GM19395 (cell line): ENCODE measurements at regions not wholly inside any gene's neighbourhood (a gene's known extent, or its start where the extent isn't known, plus 50 kb on each side); places are given as distances from the start of the nearest gene placed in this dataset.
"Not testable (repeated sequence)": the region's sequence is repeated elsewhere in the genome, so short reads cannot be mapped to it uniquely, and the experiment has no call there.

Source experiments
- ATAC-seq: cut with Tn5 transposase; IDR thresholded peaks from one replicate; pipeline ENCODE4 v1.9.1; 2021; ENCODE audit warnings: mild to moderate bottlenecking, moderate library complexity; ENCODE audit not compliant: unreplicated experiment

DNA sequence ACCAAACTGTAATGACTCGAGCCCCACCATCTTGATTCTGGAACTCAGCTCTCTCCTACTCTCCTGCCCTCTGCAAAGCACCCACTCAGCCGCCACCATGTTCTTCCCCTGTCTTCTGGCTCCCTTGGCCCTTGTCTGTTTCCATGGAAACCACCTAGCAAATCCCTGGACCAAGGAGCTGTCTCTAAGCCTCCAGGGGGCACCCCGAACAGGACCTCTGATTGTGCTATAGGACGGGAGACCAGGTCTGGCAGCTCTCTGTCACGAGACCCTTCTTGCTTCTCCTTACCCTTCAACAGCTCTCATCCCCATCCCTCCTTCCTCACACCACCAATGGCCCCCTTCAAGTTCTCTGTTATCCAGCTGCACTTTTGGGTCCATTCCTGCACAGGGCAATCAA is 277.7 kb upstream of the ZNF507 start:
- no peak for ATAC-seq

GRCh38 chr19:32068793-32069192 is 276.6 kb upstream of the ZNF507 start:
- no peak for ATAC-seq

DNA sequence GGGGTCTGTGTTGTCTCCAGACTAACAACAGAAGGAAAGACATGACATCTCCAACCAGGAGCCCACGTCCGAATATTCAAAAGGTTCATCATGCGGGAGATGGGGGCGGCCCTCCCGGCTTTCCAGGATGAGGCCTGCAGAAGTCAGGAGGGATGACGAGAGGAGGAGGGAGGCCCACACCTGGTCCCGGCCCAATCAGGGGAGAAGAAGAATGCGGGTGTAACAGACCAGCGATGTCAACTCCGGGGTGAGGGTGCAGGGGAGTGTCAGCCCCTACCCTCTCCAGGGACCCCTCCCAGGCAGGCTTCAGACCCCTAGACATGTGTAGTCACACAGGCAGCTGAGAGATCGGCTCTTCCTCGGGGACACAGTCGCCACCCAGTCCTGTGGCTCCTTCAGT is 275.3 kb upstream of the ZNF507 start:
- ATAC-seq = no peak

- ATAC-seq = no peak
Observed at GRCh38 chr19:32082028-32082427, 263.4 kb upstream of the ZNF507 start.

DNA sequence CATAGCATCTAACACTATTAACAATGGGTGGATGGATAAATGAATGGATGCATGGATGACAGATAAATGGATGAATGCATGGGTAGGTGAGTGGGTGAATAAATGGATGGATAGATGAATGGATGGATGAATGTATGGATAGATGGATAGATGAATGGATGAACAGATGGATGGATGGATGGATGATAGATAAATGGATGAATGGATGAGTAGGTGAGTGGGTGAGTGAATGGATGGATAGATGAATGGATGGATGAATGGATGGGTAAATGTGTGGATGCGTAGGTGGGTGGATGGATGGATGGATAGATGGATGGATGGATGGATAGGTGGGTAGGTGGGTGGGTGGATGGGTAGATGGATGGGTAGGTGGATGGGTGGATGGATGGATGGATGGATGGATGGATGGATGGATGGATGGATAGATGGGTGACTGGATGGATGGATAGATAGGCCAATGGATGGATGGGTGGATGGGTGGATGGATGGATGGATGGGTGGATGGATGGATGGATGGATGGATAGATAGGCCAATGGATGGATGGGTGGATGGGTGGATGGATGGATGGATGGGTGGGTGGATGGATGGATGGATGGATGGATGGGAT is 260.6 kb upstream of the ZNF507 start:
- ATAC-seq = not testable (repeated sequence)

DNA sequence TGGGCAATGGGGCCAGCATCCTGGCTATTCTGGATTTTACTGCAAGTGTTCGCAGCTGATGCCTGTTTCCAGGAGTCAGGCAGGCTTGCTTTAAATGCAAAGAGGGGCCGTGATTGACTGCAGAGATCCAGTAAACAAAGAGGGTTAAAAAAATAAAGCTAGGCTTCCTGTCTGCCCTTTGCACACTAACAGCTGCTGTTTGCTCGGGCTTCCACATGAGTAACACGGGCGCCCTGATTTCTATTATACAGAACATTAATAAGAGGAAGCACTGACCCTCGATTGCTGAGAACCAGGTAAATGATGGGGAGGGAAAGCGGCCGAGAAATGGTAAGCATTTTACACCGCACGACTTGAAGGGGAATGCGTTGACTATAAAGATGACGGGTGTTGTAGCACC is 254.2 kb upstream of the ZNF507 start:
- no peak for ATAC-seq

GRCh38 chr19:32097011-32097410 is 248.4 kb upstream of the ZNF507 start:
- ATAC-seq = no peak

- no peak for ATAC-seq
Observed at GRCh38 chr19:32097620-32098019, 247.8 kb upstream of the ZNF507 start.

GRCh38 chr19:32098968-32099367 is 246.4 kb upstream of the ZNF507 start:
- ATAC-seq = no peak

DNA sequence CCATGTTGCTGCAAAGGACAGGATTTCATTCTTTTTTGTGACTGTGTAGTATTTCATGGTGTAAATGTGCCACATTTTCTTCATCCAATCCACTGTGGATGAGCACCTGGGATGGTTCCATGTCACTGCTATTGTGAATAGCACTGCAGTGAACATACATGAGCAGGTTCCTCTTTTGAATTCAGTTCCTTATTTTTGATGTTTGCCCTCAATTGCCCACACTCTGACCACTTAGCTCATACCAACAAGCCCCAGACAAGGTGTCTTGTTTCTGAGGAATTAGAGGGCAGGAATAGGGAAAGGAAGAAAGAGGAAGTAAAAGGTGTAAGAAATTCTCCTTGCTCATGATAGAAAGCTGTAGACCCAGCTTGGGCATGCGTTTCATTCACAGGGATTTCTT is 244.2 kb upstream of the ZNF507 start:
- ATAC-seq = no peak

DNA sequence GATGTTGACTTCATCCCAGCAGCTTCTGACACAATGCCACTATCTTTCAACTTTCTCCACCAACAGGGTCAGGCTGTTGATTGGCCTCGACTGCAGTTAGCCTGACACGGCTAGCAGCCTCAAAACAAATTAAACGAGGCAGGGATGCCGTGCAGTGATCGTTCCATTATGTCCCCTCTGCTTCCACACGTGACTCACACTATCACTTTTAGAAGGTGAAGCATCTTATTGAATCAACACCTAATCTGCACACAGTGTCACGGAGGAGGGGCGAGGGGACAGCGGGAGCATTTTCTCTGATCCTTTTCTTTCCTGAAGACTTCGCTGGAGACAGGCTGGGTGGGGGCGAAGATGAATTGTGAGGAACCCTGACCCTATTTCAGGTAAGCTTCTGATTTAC is 241.9 kb upstream of the ZNF507 start:
- ATAC-seq = no peak

- no peak for ATAC-seq
Observed at GRCh38 chr19:32104153-32104849, 241.1 kb upstream of the ZNF507 start.

DNA sequence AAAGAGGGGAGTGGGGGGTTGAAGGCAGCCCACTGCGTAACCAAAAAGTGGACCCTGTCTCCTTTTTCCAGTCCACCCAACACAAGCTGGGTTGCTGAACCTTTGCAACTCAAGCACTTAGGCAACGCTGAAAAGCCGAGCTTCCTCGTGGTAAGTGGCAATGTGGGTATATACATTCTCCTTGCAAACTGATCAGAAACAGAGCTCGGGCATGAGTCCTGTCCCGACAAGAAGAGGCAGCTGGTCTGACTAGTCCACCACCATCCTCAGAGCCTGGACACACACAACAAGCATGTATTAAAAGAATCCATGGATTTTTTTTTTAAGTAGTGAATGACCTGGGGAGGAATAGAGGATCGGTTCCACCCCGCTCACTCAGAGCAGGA is 240.6 kb upstream of the ZNF507 start:
- ATAC-seq = no peak

DNA sequence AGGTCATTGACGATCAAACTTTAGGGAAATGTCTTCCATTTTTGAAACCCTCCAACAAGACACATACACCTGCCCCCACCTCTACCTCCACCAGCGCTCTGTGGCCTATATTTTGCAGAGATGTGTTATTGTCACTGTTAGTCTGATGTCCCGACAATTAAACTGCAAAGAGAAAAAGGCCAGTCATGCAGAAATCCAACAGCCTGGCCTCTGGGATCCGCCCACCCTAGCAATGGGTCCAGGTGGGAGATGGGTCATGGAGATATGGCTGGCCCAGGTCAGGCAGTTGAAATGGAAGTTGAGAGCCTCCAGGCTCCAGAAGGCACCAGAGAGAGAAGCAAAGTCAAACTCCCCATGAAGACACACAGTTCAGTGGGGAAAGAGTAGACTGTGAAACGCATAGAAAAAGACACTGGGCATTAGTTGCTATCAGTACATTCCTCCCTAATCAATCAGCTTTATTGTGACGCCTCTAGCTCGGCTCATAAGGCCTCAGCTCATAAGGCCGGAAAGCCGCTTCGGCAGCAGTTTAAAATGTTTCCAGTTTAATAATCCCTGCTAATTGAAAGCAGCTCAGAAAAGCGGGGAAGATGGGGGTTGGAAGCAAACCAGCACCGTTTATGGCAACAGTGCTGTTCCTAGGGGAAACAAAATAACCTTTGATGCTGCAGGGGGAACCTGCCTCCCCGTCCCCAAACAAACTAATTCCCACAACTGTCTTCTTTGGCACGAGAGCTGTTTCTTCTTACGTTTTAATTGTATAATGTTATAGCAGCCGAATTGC is 239.7 kb upstream of the ZNF507 start:
- no peak for ATAC-seq

DNA sequence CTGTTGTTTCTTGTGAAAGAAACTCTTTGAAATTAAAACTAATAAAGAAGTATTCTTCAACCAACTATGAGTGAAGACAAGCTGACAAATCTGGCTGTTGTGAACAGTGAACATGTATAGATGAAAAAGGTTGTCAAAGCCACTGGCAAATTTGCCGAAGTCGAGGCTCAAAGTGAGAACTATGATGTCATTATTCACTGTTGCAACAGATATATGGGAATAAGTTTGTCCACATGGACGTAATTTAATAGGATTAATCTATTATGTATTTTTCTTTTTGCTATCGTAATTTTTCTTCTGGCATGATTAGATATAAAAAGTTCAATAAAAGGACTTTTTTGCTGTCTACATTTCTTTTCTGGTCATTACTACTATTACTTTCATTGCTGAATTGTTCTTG is 223.2 kb upstream of the ZNF507 start:
- ATAC-seq = no peak

- ATAC-seq = no peak
Observed at GRCh38 chr19:32123355-32123940, 222.0 kb upstream of the ZNF507 start.

DNA sequence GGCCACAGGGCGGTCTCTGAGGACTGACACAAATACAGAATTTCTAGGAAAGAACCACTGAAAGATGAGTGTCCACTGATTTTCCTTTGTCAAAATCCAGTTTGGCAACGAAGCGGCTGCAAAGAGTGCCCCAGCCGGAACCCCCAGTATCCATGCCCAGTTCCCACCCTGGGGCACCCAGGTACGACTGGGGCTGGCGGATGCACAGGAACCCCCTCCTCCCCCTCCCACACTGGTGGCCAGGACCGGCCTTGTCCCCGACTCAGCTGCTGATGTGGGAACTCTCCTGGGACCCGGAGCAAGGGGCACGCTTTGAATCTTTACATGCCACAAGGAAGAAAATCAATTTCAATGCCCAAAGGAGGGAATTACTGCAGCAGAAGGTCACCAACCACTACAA is 220.8 kb upstream of the ZNF507 start:
- ATAC-seq = no peak

DNA sequence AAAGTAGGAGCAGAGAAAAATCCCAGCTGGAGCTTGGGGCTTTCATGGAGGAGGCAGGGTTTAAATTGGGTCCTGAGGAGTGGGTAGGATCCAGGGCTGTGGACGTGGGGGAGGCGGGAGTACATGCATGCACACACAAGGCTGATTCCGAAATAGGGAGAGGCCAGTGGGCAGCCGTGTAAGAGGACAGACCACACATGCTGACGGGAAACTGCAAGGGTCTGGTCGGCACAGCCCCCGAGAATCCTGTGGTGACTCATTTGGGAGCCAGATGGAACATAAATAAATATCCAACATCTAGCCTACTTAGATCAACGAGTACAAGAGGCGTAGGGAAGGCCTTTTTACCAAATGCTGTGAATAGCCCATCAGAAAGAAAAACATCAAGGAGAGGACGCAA is 216.3 kb upstream of the ZNF507 start:
- no peak for ATAC-seq

GRCh38 chr19:32130332-32130731 is 215.1 kb upstream of the ZNF507 start:
- ATAC-seq = no peak

DNA sequence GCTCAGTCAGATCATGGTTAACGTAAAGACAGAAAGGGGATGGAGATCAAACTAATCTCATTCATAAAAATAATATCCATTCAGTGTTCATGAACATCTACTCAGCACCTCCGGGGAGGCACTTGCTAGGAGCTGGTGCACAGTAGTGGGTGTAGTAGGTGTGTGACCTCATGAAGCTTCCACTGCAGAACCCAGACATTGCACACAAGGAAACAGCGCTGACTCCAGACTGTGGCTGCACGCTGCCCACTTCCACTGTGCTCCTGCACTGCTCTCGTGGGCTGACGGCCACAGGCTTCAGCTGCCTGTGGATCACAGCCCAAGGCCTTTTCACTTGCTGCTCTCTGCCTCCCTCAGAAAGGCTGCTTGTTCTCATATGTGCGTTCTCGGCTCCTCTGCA is 214.4 kb upstream of the ZNF507 start:
- no peak for ATAC-seq

DNA sequence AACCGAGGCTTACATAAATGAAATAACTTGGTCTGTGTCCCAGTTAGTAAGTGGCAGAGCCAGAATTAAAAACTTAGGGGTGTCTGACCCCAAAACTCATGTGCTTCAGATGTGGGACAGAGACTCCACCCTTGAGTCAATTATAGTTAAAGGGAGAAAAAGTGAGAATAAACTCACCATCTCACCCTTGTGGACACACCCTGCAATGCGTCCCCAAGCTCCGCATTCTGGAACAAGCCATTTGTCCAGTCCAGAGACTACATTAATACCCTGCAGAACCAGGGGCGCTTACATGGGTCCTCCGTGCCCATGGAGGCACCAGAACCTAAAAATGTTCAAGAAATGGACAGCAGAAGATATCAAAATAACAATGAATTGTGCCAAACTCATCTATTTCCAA is 207.0 kb upstream of the ZNF507 start:
- no peak for ATAC-seq
